ENCODE measurements at regions not wholly inside any gene's neighbourhood (a gene's known extent, or its start where the extent isn't known, plus 50 kb on each side); places are given as distances from the start of the nearest gene placed in this dataset.

DNA sequence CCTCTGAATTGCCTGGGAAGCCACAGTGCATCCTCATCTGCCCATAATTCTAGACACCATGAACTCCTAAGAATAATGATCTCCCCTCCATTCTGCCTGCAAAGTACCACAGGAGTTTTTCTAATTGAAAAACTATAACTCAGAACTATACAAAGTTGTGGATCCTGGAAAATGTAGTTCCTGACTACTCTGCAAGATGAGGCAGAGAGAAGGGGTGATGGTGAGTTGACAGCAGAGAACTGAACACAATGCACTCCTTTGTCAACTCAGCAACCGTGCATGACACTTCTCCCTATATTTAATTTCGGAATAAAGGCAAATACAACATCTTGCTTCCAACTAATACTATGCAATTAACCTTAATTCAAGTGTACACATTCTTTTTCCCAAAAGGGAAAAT, 471.1 kb upstream of the FAM98A start:
- 53% methylated on average over 2 of the region's 2 CpGs for WGBS
- intact Hi-C loops (cut with DNase I): no loop called here
- no peak overlapping the region for H3K27ac ChIP-seq
- DNase-seq (ENCODE audit: low spot score): no peak
- H3K4me1 ChIP-seq (replicated peaks): no peaks in the 10 kb centered on the region
- H3K27me3 ChIP-seq (replicated peaks; ENCODE audit: insufficient read depth): no peaks in the 10 kb centered on the region
- TF ChIP-seq, protein P1, sequence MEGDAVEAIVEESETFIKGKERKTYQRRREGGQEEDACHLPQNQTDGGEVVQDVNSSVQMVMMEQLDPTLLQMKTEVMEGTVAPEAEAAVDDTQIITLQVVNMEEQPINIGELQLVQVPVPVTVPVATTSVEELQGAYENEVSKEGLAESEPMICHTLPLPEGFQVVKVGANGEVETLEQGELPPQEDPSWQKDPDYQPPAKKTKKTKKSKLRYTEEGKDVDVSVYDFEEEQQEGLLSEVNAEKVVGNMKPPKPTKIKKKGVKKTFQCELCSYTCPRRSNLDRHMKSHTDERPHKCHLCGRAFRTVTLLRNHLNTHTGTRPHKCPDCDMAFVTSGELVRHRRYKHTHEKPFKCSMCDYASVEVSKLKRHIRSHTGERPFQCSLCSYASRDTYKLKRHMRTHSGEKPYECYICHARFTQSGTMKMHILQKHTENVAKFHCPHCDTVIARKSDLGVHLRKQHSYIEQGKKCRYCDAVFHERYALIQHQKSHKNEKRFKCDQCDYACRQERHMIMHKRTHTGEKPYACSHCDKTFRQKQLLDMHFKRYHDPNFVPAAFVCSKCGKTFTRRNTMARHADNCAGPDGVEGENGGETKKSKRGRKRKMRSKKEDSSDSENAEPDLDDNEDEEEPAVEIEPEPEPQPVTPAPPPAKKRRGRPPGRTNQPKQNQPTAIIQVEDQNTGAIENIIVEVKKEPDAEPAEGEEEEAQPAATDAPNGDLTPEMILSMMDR (IDR thresholded peaks at IDR 0.05): no peak
- TF ChIP-seq POLR2AphosphoS5 (IDR thresholded peaks at IDR 0.05) (no peak), POLR2A (IDR thresholded peaks at IDR 0.05) (no peak)
- no peaks in the 10 kb centered on the region for H3K36me3 ChIP-seq
- no peaks in the 10 kb centered on the region for H3K9me3 ChIP-seq
- no peak overlapping the region for H3K4me3 ChIP-seq

DNA sequence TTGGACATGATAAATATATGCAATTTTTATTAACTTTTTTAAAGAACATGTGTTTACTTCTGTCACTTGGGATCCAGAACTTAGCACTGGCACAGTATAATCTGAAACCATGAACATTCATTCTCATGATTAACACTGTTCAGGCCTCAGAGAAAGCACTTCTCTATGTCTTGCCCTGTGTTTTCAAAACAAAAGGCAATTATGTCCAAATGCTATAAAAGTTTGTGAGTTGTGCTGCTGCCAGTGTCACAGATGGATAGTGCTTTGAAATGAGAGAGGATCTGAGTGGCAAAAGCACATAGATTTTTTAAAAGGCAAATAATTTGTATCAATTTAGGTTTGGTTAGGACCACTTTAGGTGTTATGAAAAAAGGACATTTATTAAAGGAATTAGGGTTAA, 470.5 kb upstream of the FAM98A start:
- H3K4me3 ChIP-seq: no peak overlapping the region
- no peak overlapping the region for H3K27ac ChIP-seq

DNA sequence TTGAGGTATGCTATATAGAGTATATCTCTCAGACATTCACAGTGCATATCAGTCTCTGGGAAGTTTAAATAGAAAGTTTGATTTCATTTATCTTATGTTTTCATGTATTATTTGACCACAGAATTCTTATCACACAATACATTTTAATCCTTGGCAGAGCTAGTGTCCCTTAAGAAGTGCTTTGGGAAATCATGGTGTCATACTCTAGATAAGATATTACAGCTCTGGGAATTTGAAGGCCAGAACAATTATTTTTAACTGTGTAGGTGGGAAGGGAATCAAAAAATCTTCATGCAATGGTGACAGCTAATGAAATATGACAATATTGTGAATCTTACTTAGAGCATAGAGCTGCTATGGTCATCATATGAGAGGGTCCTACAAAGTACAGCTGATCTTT, 451.3 kb upstream of the FAM98A start:
- H3K9me3 ChIP-seq: no peaks in the 10 kb centered on the region
- DNase-seq (ENCODE audit: low spot score): no peak
- intact Hi-C loops (cut with DNase I): no loop called here

More for the DNA sequence above, 470.5 kb upstream of the FAM98A start:
- no peaks in the 10 kb centered on the region for H3K4me1 ChIP-seq (replicated peaks)
- H3K27me3 ChIP-seq (replicated peaks; ENCODE audit: insufficient read depth): no peaks in the 10 kb centered on the region
- no peaks in the 10 kb centered on the region for H3K36me3 ChIP-seq
- intact Hi-C loops (cut with DNase I): no loop called here
- TF ChIP-seq POLR2A (IDR thresholded peaks at IDR 0.05) (no peak), POLR2AphosphoS5 (IDR thresholded peaks at IDR 0.05) (no peak)
- TF ChIP-seq, protein P1 (IDR thresholded peaks at IDR 0.05): no peak
- no peak for DNase-seq (ENCODE audit: low spot score)
- H3K9me3 ChIP-seq: no peaks in the 10 kb centered on the region

DNA sequence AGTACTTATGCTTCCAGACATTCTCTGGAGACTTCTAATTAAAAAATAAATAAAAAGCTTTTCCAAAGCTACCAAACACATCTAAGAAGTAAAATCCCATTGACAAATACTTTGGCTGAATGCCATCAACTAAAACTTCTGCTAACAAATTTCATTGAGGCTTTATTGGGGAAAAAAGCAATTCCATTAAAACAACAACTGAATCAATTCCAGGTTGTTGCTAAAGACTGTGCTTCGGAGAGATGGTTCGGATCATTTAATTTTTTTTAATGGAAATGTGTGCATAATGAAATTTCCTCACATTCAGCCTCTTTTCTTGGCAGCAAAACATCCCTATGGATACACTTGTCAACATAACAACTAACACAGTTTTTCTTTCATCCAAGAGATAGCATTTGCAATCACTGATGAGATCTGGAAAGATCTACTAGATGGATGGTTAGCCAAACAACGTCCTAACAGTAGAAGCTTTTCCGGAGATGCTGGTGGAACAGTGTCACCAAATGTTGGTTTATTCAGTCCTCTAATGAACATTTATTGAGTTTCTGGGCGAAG, 446.1 kb upstream of the FAM98A start:
- H3K27ac ChIP-seq: no peak overlapping the region
- no peaks in the 10 kb centered on the region for H3K9me3 ChIP-seq
- TF ChIP-seq POLR2A (IDR thresholded peaks at IDR 0.05) (no peak), POLR2AphosphoS5 (IDR thresholded peaks at IDR 0.05) (no peak)
- TF ChIP-seq, protein P1 (IDR thresholded peaks at IDR 0.05): no peak
- no peak for DNase-seq (ENCODE audit: low spot score)
- no peak overlapping the region for H3K4me3 ChIP-seq
- intact Hi-C loops (cut with DNase I): no loop called here
- 32% methylated on average over 5 of the region's 5 CpGs for WGBS
- no peaks in the 10 kb centered on the region for H3K27me3 ChIP-seq (replicated peaks; ENCODE audit: insufficient read depth)
- no peaks in the 10 kb centered on the region for H3K36me3 ChIP-seq
- no peaks in the 10 kb centered on the region for H3K4me1 ChIP-seq (replicated peaks)

More for the DNA sequence above, 451.3 kb upstream of the FAM98A start:
- no peaks in the 10 kb centered on the region for H3K36me3 ChIP-seq
- H3K27me3 ChIP-seq (replicated peaks; ENCODE audit: insufficient read depth): no peaks in the 10 kb centered on the region
- H3K27ac ChIP-seq: no peak overlapping the region
- no peak for TF ChIP-seq POLR2AphosphoS5 (IDR thresholded peaks at IDR 0.05)
- TF ChIP-seq, protein P1 (IDR thresholded peaks at IDR 0.05): no peak
- no peaks in the 10 kb centered on the region for H3K4me1 ChIP-seq (replicated peaks)
- no peak overlapping the region for H3K4me3 ChIP-seq

DNA sequence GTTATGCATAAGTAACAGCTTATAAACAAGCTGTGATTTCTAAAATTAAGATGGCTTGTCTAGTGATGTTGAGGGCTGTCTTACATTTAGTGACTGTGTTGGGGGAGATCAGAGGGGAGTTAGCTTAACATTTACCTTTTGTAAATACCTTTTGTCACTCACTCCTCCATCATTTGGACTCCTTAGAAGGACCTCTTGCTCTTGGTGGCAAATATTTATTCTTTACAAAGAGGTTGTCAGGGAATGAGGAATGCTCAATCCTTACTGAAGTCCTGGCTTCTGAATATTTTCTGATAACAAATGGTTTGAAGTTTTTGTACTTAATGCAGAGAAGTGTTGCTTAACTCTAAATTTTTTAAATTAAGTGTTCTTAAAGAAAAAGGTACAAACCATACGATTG, 438.8 kb upstream of the FAM98A start:
- intact Hi-C loops (cut with DNase I): no loop called here
- no peak overlapping the region for H3K27ac ChIP-seq
- TF ChIP-seq, protein P1 (IDR thresholded peaks at IDR 0.05): no peak
- TF ChIP-seq POLR2AphosphoS5 (IDR thresholded peaks at IDR 0.05): no peak
- no peak for TF ChIP-seq POLR2A (IDR thresholded peaks at IDR 0.05)
- no peaks in the 10 kb centered on the region for H3K4me1 ChIP-seq (replicated peaks)
- H3K27me3 ChIP-seq (replicated peaks; ENCODE audit: insufficient read depth): no peaks in the 10 kb centered on the region
- no peaks in the 10 kb centered on the region for H3K36me3 ChIP-seq
- no peaks in the 10 kb centered on the region for H3K9me3 ChIP-seq
- DNase-seq (ENCODE audit: low spot score): no peak
- no peak overlapping the region for H3K4me3 ChIP-seq
- WGBS: 81% methylated on average over 1 of the region's 1 CpG

Measured in prostate gland (tissue), 2 donors.